Skeletal muscle tissue (tissue), 3 donors: ENCODE measurements at regions not wholly inside any gene's neighbourhood (a gene's known extent, or its start where the extent isn't known, plus 50 kb on each side); places are given as distances from the start of the nearest gene placed in this dataset.

Source experiments
- H3K27ac ChIP-seq: one replicate; pipeline ENCODE4 v1.7.0; 2013; ENCODE audit warnings: mild to moderate bottlenecking, low read depth, low read length, inconsistent platforms
- H3K27me3 ChIP-seq, 3 donors: one replicate each; pipeline ENCODE4 v1.7.0; 2013; ENCODE audit warnings: low read length in 3 of 3; ENCODE audit not compliant: control insufficient read depth in 3 of 3, insufficient read depth in 3 of 3
- H3K36me3 ChIP-seq, 3 donors: one replicate each; pipeline ENCODE4 v1.7.0; 2013; ENCODE audit warnings: low read length in 3 of 3; ENCODE audit not compliant: control insufficient read depth in 3 of 3, insufficient read depth in 3 of 3
- H3K4me1 ChIP-seq, 3 donors: one replicate each; pipeline ENCODE4 v1.7.0; 2013; ENCODE audit warnings: low read length in 3 of 3, mild to moderate bottlenecking in 3 of 3; ENCODE audit not compliant: control insufficient read depth in 3 of 3, insufficient read depth in 3 of 3
- H3K4me3 ChIP-seq, 3 donors: one replicate each; pipeline ENCODE4 v1.7.0; 2013; ENCODE audit warnings: low read length in 3 of 3
- H3K9ac ChIP-seq, 3 donors: one replicate each; pipeline ENCODE4 v1.7.0; 2013; ENCODE audit warnings: low read length in 3 of 3, mild to moderate bottlenecking in 3 of 3, moderate library complexity in 2 of 3, low read depth in 1 of 3
- H3K9me3 ChIP-seq, 3 donors: one replicate each; pipeline ENCODE4 v1.7.0; 2013; ENCODE audit warnings: low read length in 3 of 3; ENCODE audit not compliant: control insufficient read depth in 3 of 3
- donor health status: Osteomylitis.

DNA sequence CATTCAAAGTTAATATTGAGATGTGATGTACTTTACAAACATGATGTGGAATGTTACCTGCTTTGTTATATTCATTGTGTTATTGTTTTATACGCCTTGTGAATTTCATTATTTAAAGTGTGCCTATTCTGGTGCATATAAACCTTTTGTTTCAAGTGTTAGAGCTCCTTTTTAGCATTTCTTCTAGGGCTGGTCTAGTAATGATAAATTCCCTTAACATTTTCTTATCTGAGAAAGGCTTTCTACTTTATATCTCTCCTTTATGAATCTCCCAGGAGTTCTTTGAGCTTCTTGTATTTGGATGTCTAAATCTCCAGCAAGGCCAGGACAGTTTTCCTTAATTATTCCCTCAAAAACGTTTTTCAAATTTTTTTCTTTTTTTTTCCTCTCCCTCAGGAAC, 1005.6 kb downstream of the IGSF11 start:
- H3K36me3 ChIP-seq = no peaks in the 10 kb centered on the region
- H3K27ac ChIP-seq = no peak overlapping the region
- no peaks in the 10 kb centered on the region for H3K4me1 ChIP-seq
- H3K9me3 ChIP-seq = peaks cover 0 to 2% (median 0%) of the 10 kb centered on the region in 3 donors
- no peak overlapping the region for H3K9ac ChIP-seq
- H3K4me3 ChIP-seq = no peak overlapping the region
- H3K27me3 ChIP-seq = no peaks in the 10 kb centered on the region

DNA sequence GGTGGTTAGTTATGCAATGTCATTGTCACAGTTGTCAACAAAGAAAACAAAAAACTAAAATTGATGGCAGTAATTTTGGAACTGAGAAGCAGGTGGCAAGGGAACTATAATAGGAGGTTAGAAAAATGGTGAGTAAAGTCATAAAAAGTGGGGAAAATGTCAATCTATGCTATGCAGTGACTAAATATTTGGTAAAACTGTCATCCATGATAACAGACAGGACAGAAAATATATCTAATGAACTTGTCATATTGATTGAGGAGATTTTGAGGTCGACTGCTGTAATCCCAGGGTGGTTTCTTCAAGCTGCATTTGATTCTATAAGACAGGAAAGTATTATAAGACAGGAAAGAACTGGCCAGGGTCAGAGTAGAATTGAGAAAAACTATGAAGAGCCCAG, 998.4 kb downstream of the IGSF11 start:
- no peaks in the 10 kb centered on the region for H3K36me3 ChIP-seq
- no peak overlapping the region for H3K4me3 ChIP-seq
- H3K27ac ChIP-seq = no peak overlapping the region
- H3K27me3 ChIP-seq = no peaks in the 10 kb centered on the region
- H3K9ac ChIP-seq = no peak overlapping the region
- no peaks in the 10 kb centered on the region for H3K4me1 ChIP-seq
- peaks cover 0 to 8% (median 7%) of the 10 kb centered on the region in 3 donors for H3K9me3 ChIP-seq

DNA sequence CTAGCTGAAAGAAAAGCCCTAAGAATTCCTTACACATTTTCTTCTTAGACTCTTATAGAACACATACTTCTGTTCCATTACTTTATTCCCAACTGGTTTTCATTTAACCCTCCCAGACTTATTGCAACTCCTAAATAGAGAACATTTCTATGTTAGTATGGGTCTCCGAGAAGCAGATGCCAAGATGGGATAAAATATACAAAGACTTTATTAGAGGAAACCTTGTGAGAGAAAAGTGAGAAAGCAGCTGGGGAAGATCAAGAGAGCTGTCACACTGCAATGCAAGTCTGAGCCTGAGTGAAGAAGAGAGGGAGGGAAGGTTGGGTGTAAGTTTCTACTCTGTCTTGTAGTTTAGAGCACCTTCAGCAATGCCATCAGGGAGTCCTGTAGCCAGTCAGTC, 979.3 kb downstream of the IGSF11 start:
- no peaks in the 10 kb centered on the region for H3K4me1 ChIP-seq
- peaks cover 0 to 2% (median 0%) of the 10 kb centered on the region in 3 donors for H3K9me3 ChIP-seq
- H3K36me3 ChIP-seq = no peaks in the 10 kb centered on the region
- no peaks in the 10 kb centered on the region for H3K27me3 ChIP-seq
- no peak overlapping the region for H3K27ac ChIP-seq
- no peak overlapping the region for H3K4me3 ChIP-seq
- no peak overlapping the region for H3K9ac ChIP-seq

DNA sequence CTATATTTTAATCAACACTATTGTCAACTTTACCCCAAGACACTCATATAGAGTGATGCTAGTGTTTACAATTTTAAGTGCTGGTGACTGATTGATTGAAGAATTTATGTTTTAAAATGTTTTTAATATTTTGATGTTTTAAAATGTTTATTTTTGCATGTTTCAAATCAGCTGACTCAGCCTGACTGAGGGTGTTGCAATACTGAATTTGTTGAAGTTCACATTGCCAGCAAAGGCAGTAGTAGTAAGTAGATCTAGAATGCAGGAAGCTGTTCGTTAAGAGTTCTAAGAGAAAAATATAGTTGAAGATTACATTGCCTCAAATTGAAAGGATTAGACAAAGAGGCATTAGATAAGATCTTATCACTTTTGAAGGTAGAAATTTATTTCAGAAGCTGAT, 977.6 kb downstream of the IGSF11 start:
- H3K4me3 ChIP-seq = no peak overlapping the region
- H3K27ac ChIP-seq = no peak overlapping the region
- no peaks in the 10 kb centered on the region for H3K36me3 ChIP-seq
- H3K27me3 ChIP-seq = no peaks in the 10 kb centered on the region
- no peaks in the 10 kb centered on the region for H3K4me1 ChIP-seq
- H3K9me3 ChIP-seq = no peaks in the 10 kb centered on the region
- no peak overlapping the region for H3K9ac ChIP-seq

DNA sequence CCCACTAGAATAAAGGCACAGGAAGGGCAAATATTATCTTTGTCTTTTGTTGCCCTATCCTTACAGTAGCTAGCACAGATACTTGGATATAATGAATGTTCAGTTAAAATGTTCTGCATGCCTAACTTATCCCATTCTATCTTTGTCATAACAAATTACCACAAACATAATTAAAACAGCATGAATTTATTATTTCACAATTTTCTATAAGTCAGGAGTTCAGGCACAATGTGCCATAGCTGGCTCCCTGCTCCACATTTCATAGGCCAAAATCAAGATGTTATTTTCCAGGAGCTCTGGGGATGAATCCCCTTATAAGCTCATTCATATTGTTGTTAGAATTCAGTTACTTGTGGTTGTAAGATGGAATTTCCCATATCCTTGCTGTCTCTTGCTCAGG, 975.5 kb downstream of the IGSF11 start:
- Histone ChIP-seq H3K4me3 (no peak overlapping the region), H3K36me3 (no peaks in the 10 kb centered on the region), H3K9me3 (no peaks in the 10 kb centered on the region), H3K27me3 (no peaks in the 10 kb centered on the region), H3K4me1 (no peaks in the 10 kb centered on the region), H3K27ac (no peak overlapping the region), H3K9ac (no peak overlapping the region)

DNA sequence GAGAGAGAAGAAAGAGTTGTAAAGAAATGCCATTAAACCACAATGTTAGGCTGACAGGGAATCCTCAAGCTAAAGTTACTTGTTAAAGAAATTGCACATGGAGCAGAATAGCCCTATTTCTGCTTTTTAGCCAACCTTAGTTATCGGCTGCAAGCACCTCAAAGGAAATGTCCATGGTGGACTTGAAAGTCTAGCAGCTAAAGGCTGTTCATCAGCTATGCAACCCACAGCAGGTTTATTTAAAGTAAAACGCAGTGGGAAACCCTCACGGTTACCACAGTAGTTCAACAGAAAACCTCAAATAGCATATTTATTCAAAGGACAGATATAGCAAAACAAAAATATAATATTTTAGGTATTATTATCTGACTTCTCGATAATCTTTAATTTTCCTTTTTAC, 967.2 kb downstream of the IGSF11 start:
- Histone ChIP-seq H3K27me3 (no peaks in the 10 kb centered on the region), H3K9me3 (no peaks in the 10 kb centered on the region), H3K27ac (no peak overlapping the region), H3K4me1 (no peaks in the 10 kb centered on the region), H3K36me3 (no peaks in the 10 kb centered on the region), H3K9ac (no peak overlapping the region), H3K4me3 (no peak overlapping the region)

DNA sequence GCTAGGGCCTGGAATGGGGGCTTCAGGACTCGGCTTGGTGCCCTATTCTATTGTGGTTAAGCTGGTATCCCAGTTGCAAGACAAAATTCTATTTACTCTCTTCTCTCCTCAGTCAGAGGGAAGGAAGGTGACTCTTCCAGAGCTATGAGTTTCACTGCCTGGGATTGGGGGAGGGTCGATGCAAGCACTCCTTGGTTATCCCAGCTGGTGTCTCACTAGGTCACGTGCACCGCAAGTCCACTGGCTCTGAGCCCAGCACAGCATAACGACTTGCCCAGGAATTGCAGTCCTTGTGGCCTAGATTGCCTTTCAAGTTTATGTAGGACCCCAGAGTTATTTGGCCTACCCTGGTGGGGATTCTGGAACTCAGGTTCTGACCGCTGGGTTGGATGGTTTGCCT, 958.8 kb downstream of the IGSF11 start:
- H3K4me1 ChIP-seq = no peaks in the 10 kb centered on the region
- no peaks in the 10 kb centered on the region for H3K36me3 ChIP-seq
- peaks cover 0 to 3% (median 0%) of the 10 kb centered on the region in 3 donors for H3K9me3 ChIP-seq
- H3K27me3 ChIP-seq = no peaks in the 10 kb centered on the region
- no peak overlapping the region for H3K4me3 ChIP-seq
- H3K9ac ChIP-seq = no peak overlapping the region
- no peak overlapping the region for H3K27ac ChIP-seq

DNA sequence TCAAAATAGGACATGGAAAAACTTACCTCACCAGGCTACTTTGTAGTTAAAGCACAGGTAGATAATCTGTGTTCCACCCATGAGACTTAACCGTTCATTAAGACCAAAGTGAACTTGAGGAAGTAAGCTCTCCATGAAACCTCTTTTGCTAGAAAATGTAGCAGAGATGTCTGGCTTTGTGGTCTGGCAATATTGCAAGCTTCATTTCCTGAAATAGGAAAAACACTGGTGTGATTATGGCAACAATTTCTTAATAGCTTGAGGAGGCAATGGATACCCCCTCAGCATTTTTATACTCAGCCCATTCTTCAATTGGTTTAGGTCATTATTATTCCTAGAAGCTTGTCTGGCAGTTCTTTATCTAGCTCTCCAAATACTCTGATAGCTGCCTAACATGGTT, 957.3 kb downstream of the IGSF11 start:
- Histone ChIP-seq H3K27me3 (no peaks in the 10 kb centered on the region), H3K9me3 (peaks cover 0 to 3% (median 0%) of the 10 kb centered on the region in 3 donors), H3K9ac (no peak overlapping the region), H3K27ac (no peak overlapping the region), H3K4me1 (no peaks in the 10 kb centered on the region), H3K4me3 (no peak overlapping the region), H3K36me3 (no peaks in the 10 kb centered on the region)

DNA sequence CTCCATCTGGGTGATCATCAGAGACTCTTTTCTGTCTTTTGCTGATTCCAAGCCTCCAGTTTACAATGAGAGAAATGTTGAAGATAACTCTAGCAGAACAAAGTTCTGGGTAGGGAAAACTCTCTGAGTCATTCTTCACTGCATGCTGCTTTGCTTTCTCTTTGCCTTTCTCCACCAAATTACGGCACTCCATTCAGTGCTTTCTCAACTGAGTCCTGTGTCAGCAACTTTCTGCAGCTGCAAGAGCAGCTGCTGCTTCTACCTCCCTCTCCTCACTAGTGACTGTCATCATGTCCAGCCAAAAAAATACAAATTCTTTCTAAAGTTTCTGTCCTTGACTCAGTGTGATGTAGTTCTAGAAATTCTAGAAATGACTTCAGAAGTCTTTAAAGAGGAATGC, 953.8 kb downstream of the IGSF11 start:
- Histone ChIP-seq H3K9me3 (no peaks in the 10 kb centered on the region), H3K36me3 (no peaks in the 10 kb centered on the region), H3K4me1 (no peaks in the 10 kb centered on the region), H3K27ac (no peak overlapping the region), H3K4me3 (no peak overlapping the region), H3K9ac (no peak overlapping the region), H3K27me3 (no peaks in the 10 kb centered on the region)

DNA sequence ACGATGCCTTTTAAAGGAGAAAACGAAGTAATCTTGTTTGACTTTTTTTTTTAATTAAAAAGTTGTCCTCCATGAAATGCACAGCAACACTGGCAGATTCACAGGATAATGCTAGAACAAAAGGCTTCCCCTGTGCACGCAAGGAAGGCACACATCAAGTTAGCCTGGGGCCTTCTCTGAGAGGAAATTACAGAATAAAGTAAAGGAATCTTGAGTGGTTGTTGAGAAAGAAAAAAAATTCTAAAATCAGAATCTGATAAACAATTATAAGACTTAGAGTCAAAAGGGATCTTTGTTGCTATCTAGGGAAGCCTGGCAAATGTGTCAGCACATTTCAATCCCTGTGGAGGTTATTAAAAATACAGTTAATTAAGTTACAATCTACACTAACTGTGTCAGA, 946.0 kb downstream of the IGSF11 start:
- Histone ChIP-seq H3K4me3 (no peak overlapping the region), H3K9ac (no peak overlapping the region), H3K27ac (no peak overlapping the region), H3K4me1 (no peaks in the 10 kb centered on the region), H3K36me3 (no peaks in the 10 kb centered on the region), H3K27me3 (no peaks in the 10 kb centered on the region), H3K9me3 (peaks cover 0 to 5% (median 2%) of the 10 kb centered on the region in 3 donors)

DNA sequence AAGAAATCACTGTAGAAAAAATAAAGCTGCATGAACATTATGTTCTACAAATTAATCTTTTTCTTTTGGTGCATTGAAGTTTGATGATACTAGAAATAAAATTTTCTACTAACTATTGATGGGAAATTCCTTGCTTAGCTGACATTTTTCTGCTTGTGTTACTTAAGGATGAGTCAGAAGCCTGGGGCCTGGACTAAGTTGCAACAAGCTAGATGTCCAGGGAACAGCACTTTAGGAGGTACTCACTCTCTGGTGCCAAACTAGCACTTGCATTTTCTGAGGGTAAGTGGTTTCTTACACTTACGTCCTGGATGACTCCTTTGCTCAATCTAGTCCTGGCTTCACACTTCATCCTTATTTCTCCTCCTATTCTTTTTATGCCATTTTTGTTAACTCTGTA, 945.1 kb downstream of the IGSF11 start:
- Histone ChIP-seq H3K27ac (no peak overlapping the region), H3K9me3 (peaks cover 1 to 7% (median 2%) of the 10 kb centered on the region in 3 donors), H3K4me1 (no peaks in the 10 kb centered on the region), H3K27me3 (no peaks in the 10 kb centered on the region), H3K9ac (no peak overlapping the region), H3K4me3 (no peak overlapping the region), H3K36me3 (no peaks in the 10 kb centered on the region)
